Nephron progenitor cell (in vitro differentiated cells): ENCODE measurements at regions not wholly inside any gene's neighbourhood (a gene's known extent, or its start where the extent isn't known, plus 50 kb on each side); places are given as distances from the start of the nearest gene placed in this dataset.
A peak's percentile ranks its signal among the peaks of the same experiment; 100 is the strongest.

Experiments
- DNase-seq: peaks from one replicate; pipeline ENCODE4 v3.0.0; 2021
- H3K27ac Mint-ChIP-seq: 2 replicates; pipeline ENCODE4 v1.8.0; 2021; ENCODE audit warnings: mild to moderate bottlenecking, moderate library complexity, mixed read lengths
- H3K27me3 Mint-ChIP-seq: 2 replicates; pipeline ENCODE4 v1.8.0; 2021; ENCODE audit warnings: mild to moderate bottlenecking, low read depth, mixed read lengths; ENCODE audit not compliant: poor library complexity
- H3K36me3 Mint-ChIP-seq: 2 replicates; pipeline ENCODE4 v1.8.0; 2021; ENCODE audit warnings: low read depth, mixed read lengths
- H3K4me1 Mint-ChIP-seq: 2 replicates; pipeline ENCODE4 v1.8.0; 2021; ENCODE audit warnings: mixed read lengths
- H3K4me3 Mint-ChIP-seq: 2 replicates; pipeline ENCODE4 v1.8.0; 2021; ENCODE audit warnings: mild to moderate bottlenecking, moderate library complexity, mixed read lengths
- H3K9me3 Mint-ChIP-seq: 2 replicates; pipeline ENCODE4 v1.8.0; 2021; ENCODE audit warnings: mild to moderate bottlenecking, moderate library complexity, mixed read lengths
- TF ChIP-seq, protein P1 (sequence below): fragments of 200-600 bp; sonication (generic); IDR thresholded peaks from 2 replicates; pipeline ENCODE4 v1.5.0; 2021; ENCODE audit warnings: antibody characterized with exemption

DNA sequence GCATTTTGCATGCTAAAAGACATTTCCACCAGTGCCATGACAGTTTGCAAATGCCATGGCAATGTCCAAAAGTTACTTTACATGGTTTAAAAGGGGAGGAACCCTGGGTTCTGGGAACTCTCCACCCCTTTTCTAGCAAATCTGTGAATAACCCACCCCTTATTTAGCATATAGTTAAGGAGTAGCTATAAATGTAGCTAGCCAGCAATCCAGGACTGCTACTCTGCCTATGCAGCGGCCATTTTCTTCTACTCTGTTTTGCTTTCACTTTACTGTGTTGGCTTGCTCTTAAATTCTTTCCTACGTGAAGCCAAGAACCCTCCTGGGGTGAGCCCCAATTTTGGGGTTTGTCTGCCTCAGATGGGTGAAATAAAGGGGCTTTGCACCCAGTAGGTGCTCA is 141.0 kb downstream of the PTPN11 start:
- Mint-ChIP-seq H3K4me3 (no peak overlapping the region), H3K9me3 (no peaks in the 10 kb centered on the region), H3K27me3 (peaks cover 25% of the 10 kb centered on the region), H3K36me3 (no peaks in the 10 kb centered on the region), H3K4me1 (no peaks in the 10 kb centered on the region), H3K27ac (no peak overlapping the region)
- no peak for DNase-seq
- TF ChIP-seq, protein P1, sequence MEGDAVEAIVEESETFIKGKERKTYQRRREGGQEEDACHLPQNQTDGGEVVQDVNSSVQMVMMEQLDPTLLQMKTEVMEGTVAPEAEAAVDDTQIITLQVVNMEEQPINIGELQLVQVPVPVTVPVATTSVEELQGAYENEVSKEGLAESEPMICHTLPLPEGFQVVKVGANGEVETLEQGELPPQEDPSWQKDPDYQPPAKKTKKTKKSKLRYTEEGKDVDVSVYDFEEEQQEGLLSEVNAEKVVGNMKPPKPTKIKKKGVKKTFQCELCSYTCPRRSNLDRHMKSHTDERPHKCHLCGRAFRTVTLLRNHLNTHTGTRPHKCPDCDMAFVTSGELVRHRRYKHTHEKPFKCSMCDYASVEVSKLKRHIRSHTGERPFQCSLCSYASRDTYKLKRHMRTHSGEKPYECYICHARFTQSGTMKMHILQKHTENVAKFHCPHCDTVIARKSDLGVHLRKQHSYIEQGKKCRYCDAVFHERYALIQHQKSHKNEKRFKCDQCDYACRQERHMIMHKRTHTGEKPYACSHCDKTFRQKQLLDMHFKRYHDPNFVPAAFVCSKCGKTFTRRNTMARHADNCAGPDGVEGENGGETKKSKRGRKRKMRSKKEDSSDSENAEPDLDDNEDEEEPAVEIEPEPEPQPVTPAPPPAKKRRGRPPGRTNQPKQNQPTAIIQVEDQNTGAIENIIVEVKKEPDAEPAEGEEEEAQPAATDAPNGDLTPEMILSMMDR, result no peak

DNA sequence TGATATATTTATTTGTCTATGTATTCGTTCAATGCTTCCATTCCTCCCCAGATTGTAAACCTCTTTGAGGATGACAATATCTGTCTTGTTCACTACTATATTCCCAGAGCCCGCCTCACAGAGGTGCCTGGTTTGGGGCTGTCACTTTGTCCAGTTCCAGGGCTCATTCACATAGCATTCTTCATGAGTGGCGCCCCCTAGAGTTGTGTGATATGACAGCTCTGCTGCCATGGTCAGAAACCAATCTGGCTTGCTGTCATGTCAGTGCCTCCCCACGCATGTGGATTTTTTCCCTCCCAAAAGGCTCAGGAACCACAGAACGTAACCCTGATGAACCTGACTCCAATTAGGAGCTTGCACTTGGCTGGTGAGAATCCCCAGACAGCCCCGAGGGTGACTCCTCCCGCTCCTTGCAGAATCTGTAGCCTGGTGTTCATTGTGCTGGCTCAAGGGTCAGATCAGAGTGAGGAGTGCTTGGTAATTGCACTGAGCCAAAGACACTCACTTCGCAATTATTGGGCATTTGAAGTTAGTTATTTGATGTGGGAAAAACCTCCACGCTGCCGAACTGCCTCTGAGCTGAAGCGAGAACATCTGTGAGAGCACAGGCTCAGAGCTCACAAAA is 145.5 kb downstream of the PTPN11 start:
- H3K9me3 Mint-ChIP-seq, result peaks cover 8% of the 10 kb centered on the region
- peaks cover 14% of the 10 kb centered on the region for H3K27me3 Mint-ChIP-seq
- DNase-seq, result no peak
- no peak overlapping the region for H3K4me3 Mint-ChIP-seq
- H3K36me3 Mint-ChIP-seq, result no peaks in the 10 kb centered on the region
- TF ChIP-seq, protein P1, result no peak
- H3K27ac Mint-ChIP-seq, result no peak overlapping the region
- H3K4me1 Mint-ChIP-seq, result no peaks in the 10 kb centered on the region

DNA sequence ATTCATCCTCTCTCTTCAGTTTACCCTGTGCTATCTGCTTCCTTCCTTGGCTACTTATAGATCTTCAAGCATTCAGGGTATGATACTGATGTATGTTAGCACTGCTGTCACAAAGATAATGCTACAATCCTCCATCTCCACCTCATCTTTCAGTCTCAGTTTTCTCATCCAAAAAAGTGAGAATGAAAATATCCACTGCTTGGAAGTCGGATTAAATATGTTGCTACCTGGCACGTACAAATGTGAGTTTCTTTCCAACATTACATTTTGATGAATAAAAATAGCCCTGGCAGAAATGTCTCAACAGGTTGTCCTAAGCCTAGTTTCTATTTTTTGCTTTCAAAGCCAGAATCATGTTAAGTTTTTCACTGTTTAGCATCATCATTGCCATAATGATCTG is 149.9 kb downstream of the PTPN11 start:
- Mint-ChIP-seq H3K27ac (no peak overlapping the region), H3K9me3 (peaks cover 8% of the 10 kb centered on the region), H3K4me3 (no peak overlapping the region), H3K4me1 (no peaks in the 10 kb centered on the region), H3K27me3 (peaks cover 28% of the 10 kb centered on the region), H3K36me3 (no peaks in the 10 kb centered on the region)
- TF ChIP-seq, protein P1, result no peak
- DNase-seq, result no peak

DNA sequence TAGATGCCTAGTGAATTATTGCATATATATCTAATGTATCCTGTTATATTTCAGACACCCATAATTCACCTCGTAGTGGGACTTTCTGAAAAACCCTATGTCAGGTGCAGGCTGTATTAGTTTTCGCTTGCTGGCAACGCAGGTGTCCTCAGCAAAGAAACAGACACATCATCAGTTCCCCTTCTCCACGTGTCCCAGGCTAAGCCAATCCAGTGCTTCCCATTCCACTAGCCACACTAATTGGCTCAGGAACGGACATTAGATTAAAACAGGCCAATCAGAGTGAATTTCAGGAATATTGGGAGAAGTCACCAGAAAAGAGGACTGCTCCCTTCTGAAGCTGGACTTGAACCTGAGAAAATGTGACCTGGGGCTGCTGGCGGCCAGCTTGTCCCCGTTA is 151.3 kb downstream of the PTPN11 start:
- H3K4me1 Mint-ChIP-seq, result no peaks in the 10 kb centered on the region
- H3K9me3 Mint-ChIP-seq, result peaks cover 8% of the 10 kb centered on the region
- TF ChIP-seq, protein P1, result no peak
- H3K36me3 Mint-ChIP-seq, result no peaks in the 10 kb centered on the region
- peaks cover 40% of the 10 kb centered on the region for H3K27me3 Mint-ChIP-seq
- DNase-seq, result no peak
- no peak overlapping the region for H3K27ac Mint-ChIP-seq
- H3K4me3 Mint-ChIP-seq, result no peak overlapping the region

DNA sequence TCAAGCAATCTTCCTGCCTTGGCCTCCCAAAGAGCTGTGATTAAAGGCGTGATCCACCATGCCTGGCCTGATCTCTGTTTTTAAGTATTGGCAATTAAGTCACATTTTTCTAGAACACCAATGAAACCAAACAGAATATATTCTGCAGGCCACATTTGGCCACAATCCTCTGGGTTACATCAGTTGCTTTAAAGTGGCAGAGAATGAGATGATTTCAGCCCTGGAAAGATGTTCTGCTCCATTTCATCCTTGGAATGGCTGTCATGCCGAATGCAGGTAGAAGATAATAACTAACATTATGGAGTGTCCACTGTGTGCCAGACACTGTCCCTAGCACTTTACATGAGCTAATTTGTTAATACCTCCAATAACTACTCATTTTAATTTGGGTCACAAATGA is 154.4 kb downstream of the PTPN11 start:
- TF ChIP-seq, protein P1, result no peak
- H3K36me3 Mint-ChIP-seq, result no peaks in the 10 kb centered on the region
- no peaks in the 10 kb centered on the region for H3K9me3 Mint-ChIP-seq
- DNase-seq, result no peak
- no peak overlapping the region for H3K4me3 Mint-ChIP-seq
- H3K27me3 Mint-ChIP-seq, result peaks cover 70% of the 10 kb centered on the region
- H3K27ac Mint-ChIP-seq, result no peak overlapping the region
- H3K4me1 Mint-ChIP-seq, result no peaks in the 10 kb centered on the region

DNA sequence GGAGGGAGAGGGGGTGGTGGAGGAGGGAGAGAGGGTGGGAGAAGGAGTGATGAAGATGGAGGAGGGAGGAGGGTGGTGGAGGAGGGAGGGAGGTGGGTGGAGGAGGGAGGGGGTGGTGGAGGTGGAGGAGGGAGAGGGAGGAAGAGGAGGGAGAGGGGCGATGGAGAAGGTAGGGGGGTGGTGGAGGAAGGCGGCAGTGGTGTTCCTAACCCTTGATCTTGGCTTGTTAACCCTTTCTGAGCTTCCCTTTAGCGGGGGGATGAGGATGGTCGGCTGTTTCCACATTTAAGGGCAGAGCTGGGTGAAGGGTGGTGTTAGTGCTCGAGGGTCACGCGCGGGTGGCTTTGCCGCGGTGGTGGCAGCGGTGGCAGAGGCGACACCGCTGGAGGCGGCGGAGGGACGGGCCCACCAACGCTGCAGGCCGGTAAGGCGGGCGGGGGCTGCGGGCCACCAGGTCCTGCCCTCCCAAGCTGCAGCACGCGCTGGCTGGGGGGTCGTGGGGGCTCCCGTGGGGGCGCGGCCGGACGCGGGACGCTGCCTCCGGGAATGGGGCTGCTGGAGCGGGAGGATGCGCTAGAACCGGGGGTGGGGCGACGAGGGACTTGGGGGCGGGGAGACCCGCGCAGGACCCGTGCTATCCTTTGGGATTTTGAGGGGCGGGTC is 156.3 kb downstream of the PTPN11 start:
- TF ChIP-seq, protein P1, result no peak
- Mint-ChIP-seq H3K9me3 (no peaks in the 10 kb centered on the region), H3K4me1 (no peaks in the 10 kb centered on the region), H3K36me3 (no peaks in the 10 kb centered on the region), H3K27ac (no peak overlapping the region), H3K27me3 (peaks cover 84% of the 10 kb centered on the region), H3K4me3 (no peak overlapping the region)
- peak; percentile 44 for DNase-seq
